ENCODE measurements at regions not wholly inside any gene's neighbourhood (a gene's known extent, or its start where the extent isn't known, plus 50 kb on each side); places are given as distances from the start of the nearest gene placed in this dataset.

DNA sequence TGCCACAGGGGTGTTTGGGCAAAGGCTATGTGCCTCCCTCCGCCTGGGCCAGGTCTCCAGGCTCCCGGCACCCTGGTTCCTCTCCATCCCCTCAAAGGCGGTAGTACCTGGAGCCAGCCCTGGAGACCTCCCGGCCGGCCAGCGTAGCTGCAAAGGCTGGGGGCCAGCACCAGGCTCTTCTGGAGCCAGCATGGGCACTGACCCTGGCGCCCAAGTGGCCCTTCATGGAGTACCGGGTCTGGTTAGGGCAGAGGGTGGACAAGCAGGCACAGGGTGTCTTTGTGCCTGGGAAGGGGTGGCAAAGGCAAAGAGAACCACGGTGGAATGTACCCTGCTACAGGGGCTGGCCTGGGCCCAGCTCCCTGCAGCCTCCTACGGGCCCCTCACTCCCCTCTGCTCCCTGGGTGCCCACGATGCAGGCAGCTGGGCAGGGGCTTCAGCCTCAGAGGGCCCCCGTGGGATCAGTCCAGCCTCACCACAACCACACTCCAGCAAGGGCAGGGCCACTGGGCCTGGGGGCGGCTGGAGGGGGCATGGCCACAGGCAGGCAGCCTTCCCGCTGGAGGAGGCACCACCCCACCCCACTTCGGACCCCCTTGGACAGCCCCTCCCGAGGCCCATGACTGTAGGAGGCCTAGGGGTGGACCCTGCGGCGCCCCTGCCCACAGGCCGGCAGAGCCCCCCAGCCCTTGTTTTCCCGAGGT is 112.9 kb upstream of the NKX1-1 start:
- intact Hi-C loops (cut with DNase I): no loop called here
- Histone ChIP-seq H3K36me3 (no peaks in the 10 kb centered on the region), H3K4me1 (no peaks in the 10 kb centered on the region), H3K9me3 (peaks cover 0 to 4% of the 10 kb centered on the region in 2 donors), H3K27ac (no peak overlapping the region), H3K27me3 (peaks cover 7% of the 10 kb centered on the region), H3K4me3 (no peak overlapping the region)
- DNase-seq (ENCODE audit: low spot score in 2 of 2): no peak
- TF ChIP-seq CTCF (IDR thresholded peaks at IDR 0.05): no peak

DNA sequence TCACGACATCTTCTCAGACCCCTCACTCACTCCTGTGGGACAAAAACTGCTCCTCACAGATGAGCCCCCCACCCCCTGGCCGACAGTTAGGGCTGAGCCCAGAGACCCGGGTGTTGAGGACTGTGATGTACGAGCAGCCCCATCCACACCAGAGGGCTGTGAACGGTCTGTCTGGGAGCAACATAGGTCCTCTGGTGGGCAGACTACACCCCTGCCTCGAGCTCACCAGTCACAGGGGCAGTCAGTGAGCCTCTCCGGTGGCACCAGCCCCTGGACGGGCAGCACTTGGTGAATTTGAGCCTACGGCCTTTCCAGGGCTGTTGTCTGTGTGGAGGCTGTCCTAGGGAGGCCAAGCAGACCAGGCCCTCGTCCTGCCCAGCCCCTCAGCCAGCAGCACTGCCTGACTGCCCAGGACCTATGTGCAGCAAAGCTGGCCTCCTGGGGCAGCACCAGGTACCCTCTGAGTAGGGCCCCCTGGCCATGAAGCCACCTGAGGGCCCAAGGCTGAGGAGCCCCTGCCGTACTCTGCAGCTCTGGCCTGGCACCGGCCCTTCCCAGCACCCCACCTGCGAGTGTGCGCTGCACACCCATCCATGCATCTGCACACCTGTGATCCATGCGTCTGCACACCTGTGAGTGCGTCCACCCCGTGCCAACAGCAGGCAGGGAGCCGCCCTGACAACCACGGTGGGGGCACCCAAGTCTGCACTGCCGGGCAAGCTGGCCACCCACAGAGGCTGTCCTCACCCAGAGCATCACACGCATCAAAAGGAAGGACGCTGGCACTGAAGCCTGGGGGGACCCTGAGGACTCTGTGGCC is 111.6 kb upstream of the NKX1-1 start:
- Histone ChIP-seq H3K27ac (no peak overlapping the region), H3K4me1 (no peaks in the 10 kb centered on the region), H3K36me3 (no peaks in the 10 kb centered on the region), H3K27me3 (peaks cover 15% of the 10 kb centered on the region), H3K9me3 (peaks cover 0 to 2% of the 10 kb centered on the region in 2 donors), H3K4me3 (no peak overlapping the region)
- DNase-seq (ENCODE audit: low spot score in 2 of 2): no peak
- intact Hi-C loops (cut with DNase I): no loop called here
- no peak for TF ChIP-seq CTCF (IDR thresholded peaks at IDR 0.05)

DNA sequence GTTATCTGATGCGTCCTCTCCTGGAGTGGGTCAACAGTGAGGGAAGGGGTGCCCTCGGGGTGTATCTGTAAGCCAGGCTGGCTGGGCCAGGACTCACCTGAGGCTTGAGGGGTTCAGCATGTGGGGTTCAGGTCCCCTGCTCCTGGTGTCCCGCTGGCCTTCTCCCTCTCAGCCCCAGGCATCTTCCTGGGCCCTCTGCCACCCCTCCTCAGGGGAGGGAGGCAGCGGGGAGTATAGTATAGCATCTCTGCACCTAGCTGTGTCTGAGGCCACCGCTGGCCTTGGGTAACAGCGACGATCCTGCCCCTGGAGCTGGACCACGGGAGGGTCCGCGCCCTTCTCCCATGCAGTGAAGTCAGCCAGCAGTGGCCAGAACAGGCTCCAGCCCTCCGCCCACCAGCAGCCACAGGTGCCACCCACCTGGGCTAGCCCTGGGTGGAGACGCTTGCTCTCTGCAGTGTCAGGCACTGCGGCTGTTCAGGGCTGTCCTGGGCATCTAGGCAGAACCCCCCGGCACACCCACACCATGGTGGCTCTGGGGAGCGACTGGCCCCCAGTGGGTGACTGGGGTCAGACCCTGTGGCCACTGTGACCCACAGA is 110.7 kb upstream of the NKX1-1 start:
- H3K27ac ChIP-seq: no peak overlapping the region
- no peaks in the 10 kb centered on the region for H3K36me3 ChIP-seq
- H3K27me3 ChIP-seq: peaks cover 20% of the 10 kb centered on the region
- H3K4me1 ChIP-seq: no peaks in the 10 kb centered on the region
- intact Hi-C loops (cut with DNase I): no loop called here
- no peak for DNase-seq (ENCODE audit: low spot score in 2 of 2)
- H3K4me3 ChIP-seq: no peak overlapping the region
- no peaks in the 10 kb centered on the region for H3K9me3 ChIP-seq
- TF ChIP-seq CTCF (IDR thresholded peaks at IDR 0.05): no peak

DNA sequence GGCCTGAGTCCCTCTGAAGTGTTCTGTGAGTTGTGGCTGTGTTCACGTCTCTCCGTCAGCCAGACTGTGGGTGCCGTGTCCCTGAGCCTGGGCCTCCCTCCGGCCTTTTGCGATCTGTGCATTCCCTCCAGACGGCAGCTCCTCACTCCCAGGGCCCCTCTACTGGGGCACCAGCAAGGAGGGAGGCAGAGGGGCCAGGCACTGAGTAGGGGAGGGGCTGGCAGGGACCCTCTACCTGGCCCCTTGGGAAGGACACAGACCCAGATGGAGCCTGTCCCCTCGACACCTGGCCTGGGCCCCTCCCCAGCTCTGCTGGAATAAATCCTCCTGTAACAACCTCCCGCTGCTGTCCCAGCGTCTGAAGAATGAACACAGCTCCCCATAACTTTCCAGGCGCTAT is 110.0 kb upstream of the NKX1-1 start:
- DNase-seq (ENCODE audit: low spot score in 2 of 2): no peak
- Histone ChIP-seq H3K27me3 (peaks cover 20% of the 10 kb centered on the region), H3K9me3 (no peaks in the 10 kb centered on the region), H3K4me1 (no peaks in the 10 kb centered on the region), H3K27ac (no peak overlapping the region), H3K4me3 (no peak overlapping the region), H3K36me3 (no peaks in the 10 kb centered on the region)
- TF ChIP-seq CTCF (IDR thresholded peaks at IDR 0.05): no peak
- intact Hi-C loops (cut with DNase I): no loop called here

GRCh38 chr4:1515763-1516162 is 109.5 kb upstream of the NKX1-1 start:
- Histone ChIP-seq H3K9me3 (no peaks in the 10 kb centered on the region), H3K27ac (no peak overlapping the region), H3K4me1 (no peaks in the 10 kb centered on the region), H3K4me3 (no peak overlapping the region), H3K36me3 (no peaks in the 10 kb centered on the region), H3K27me3 (peaks cover 20% of the 10 kb centered on the region)
- intact Hi-C loops (cut with DNase I): no loop called here
- no peak for DNase-seq (ENCODE audit: low spot score in 2 of 2)
- TF ChIP-seq CTCF (IDR thresholded peaks at IDR 0.05): no peak

All from ascending aorta (tissue), 2 donors.